IMR-90 (cell line): ENCODE measurements at regions not wholly inside any gene's neighbourhood (a gene's known extent, or its start where the extent isn't known, plus 50 kb on each side); places are given as distances from the start of the nearest gene placed in this dataset.

Experiments used
- CHD1 ChIP-seq: IDR thresholded peaks from 2 replicates; pipeline ENCODE4 v1.6.1; 2012; ENCODE audit warnings: low read depth, low read length, improper control_type of control experiment
- FOS ChIP-seq: fragments of 150-350 bp; IDR thresholded peaks from 2 replicates; pipeline ENCODE4 v1.6.1; 2016; ENCODE audit warnings: low read depth, low read length
- MAFK ChIP-seq: IDR thresholded peaks from 2 replicates; pipeline ENCODE4 v1.6.1; 2012; ENCODE audit warnings: low read depth, low read length, improper control_type of control experiment
- MXI1 ChIP-seq: IDR thresholded peaks from 2 replicates; pipeline ENCODE4 v1.6.1; 2012; ENCODE audit warnings: low read depth, mild to moderate bottlenecking, low read length, moderate library complexity, borderline replicate concordance
- POLR2A ChIP-seq: IDR thresholded peaks from 2 replicates; pipeline ENCODE4 v1.6.1; 2012; ENCODE audit warnings: mild to moderate bottlenecking, low read depth, low read length
- RAD21 ChIP-seq: IDR thresholded peaks from 2 replicates; pipeline ENCODE4 v1.6.1; 2012; ENCODE audit warnings: low read length, improper control_type of control experiment
- RFX5 ChIP-seq: IDR thresholded peaks from 2 replicates; pipeline ENCODE4 v1.8.0; 2012; ENCODE audit warnings: low read depth, mild to moderate bottlenecking, low read length, moderate library complexity
- SMC3 ChIP-seq: fragments of 150-350 bp; IDR thresholded peaks from 2 replicates; pipeline ENCODE4 v1.6.1; 2016; ENCODE audit warnings: low read depth, mild to moderate bottlenecking, antibody characterized with exemption, low read length, moderate library complexity
- TF ChIP-seq, protein P1 (sequence below): conservative IDR thresholded peaks from 2 replicates; pipeline ENCODE4 v1.5.1; 2012; ENCODE audit warnings: mild to moderate bottlenecking, low read depth, low read length, improper control_type of control experiment
- TF ChIP-seq, protein P2 (sequence below): fragments of 150-350 bp; IDR thresholded peaks from 2 replicates; pipeline ENCODE4 v1.6.1; 2017; ENCODE audit warnings: mild to moderate bottlenecking, antibody characterized with exemption, low read length, low read depth
- TF ChIP-seq, protein P3 (sequence below): fragments of 150-350 bp; IDR thresholded peaks from 2 replicates; pipeline ENCODE4 v1.6.1; 2016; ENCODE audit warnings: low read depth, mild to moderate bottlenecking, low read length, moderate library complexity, borderline replicate concordance

- TF ChIP-seq MXI1 (no peak), POLR2A (no peak), MAFK (no peak), FOS (no peak), RAD21 (no peak), RFX5 (no peak), CHD1 (no peak), SMC3 (no peak)
- TF ChIP-seq, protein P1, sequence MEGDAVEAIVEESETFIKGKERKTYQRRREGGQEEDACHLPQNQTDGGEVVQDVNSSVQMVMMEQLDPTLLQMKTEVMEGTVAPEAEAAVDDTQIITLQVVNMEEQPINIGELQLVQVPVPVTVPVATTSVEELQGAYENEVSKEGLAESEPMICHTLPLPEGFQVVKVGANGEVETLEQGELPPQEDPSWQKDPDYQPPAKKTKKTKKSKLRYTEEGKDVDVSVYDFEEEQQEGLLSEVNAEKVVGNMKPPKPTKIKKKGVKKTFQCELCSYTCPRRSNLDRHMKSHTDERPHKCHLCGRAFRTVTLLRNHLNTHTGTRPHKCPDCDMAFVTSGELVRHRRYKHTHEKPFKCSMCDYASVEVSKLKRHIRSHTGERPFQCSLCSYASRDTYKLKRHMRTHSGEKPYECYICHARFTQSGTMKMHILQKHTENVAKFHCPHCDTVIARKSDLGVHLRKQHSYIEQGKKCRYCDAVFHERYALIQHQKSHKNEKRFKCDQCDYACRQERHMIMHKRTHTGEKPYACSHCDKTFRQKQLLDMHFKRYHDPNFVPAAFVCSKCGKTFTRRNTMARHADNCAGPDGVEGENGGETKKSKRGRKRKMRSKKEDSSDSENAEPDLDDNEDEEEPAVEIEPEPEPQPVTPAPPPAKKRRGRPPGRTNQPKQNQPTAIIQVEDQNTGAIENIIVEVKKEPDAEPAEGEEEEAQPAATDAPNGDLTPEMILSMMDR, result no peak
- TF ChIP-seq, protein P2, sequence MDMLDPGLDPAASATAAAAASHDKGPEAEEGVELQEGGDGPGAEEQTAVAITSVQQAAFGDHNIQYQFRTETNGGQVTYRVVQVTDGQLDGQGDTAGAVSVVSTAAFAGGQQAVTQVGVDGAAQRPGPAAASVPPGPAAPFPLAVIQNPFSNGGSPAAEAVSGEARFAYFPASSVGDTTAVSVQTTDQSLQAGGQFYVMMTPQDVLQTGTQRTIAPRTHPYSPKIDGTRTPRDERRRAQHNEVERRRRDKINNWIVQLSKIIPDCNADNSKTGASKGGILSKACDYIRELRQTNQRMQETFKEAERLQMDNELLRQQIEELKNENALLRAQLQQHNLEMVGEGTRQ, result no peak
- TF ChIP-seq, protein P3, sequence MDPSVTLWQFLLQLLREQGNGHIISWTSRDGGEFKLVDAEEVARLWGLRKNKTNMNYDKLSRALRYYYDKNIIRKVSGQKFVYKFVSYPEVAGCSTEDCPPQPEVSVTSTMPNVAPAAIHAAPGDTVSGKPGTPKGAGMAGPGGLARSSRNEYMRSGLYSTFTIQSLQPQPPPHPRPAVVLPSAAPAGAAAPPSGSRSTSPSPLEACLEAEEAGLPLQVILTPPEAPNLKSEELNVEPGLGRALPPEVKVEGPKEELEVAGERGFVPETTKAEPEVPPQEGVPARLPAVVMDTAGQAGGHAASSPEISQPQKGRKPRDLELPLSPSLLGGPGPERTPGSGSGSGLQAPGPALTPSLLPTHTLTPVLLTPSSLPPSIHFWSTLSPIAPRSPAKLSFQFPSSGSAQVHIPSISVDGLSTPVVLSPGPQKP, result no peak
Measured at GRCh38 chr2:114157057-114157385, 267.1 kb downstream of the ACTR3 start.
